HCT116 (cell line): ENCODE measurements at regions not wholly inside any gene's neighbourhood (a gene's known extent, or its start where the extent isn't known, plus 50 kb on each side); places are given as distances from the start of the nearest gene placed in this dataset.

Experiments used
- ATAC-seq: fragments of 200-7000 bp; cut with Tn5 transposase; 2 replicates; pipeline ENCODE4 v1.9.1; 2020; ENCODE audit warnings: mild to moderate bottlenecking, moderate library complexity
- BruUV-seq: library from RNA; stranded (reverse); fragments of 400-500 nt; replicated peaks from 2 replicates; lab custom pipeline; 2021; lab: Mats Ljungman, UMichigan
- CTCF ChIA-PET: fragments of 300-600 bp; sonication (Branson Sonifier 250); formaldehyde crosslinking; loops from one replicate; lab custom pipeline; 2021; ENCODE audit warnings: antibody characterized with exemption; lab: Charles Lee
- POLR2A ChIA-PET: fragments of 300-600, 350-600 bp; sonication (Branson Sonifier 250); formaldehyde crosslinking; loops from one replicate; lab custom pipeline; 2021; ENCODE audit warnings: antibody characterized with exemption; lab: Charles Lee
- RAD21 ChIA-PET, 2 experiments: fragments of 300-600 bp; sonication (Branson Sonifier 250); formaldehyde crosslinking; loops; one replicate each; lab custom pipeline; 2023; ENCODE audit warnings: low total read pairs in 2 of 2; ENCODE audit not compliant: uncharacterized antibody in 2 of 2, unreplicated experiment in 2 of 2, low non-redundant PET in 1 of 2; lab: Charles Lee
- DNase-seq: peaks from one replicate; pipeline ENCODE4 v3.0.0-alpha.2; 2010; ENCODE audit warnings: low read depth, low spot score
- H2AFZ ChIP-seq: fragments of 200-600 bp; shearing (Covaris generic), sonication (generic); 2 replicates; pipeline ENCODE4 v1.6.1; 2017; ENCODE audit warnings: low read depth, mixed run types, mixed read lengths, antibody characterized with exemption, low read length; ENCODE audit not compliant: poor library complexity, severe bottlenecking
- H3K27ac ChIP-seq: 2 replicates; pipeline ENCODE4 v1.5.1; 2012; ENCODE audit warnings: low read depth, low read length
- H3K27me3 ChIP-seq: fragments of 200-600 bp; sonication (generic); 2 replicates; pipeline ENCODE4 v1.6.1; 2016; ENCODE audit warnings: mixed run types, low read length, mixed read lengths; ENCODE audit not compliant: insufficient read depth
- H3K36me3 ChIP-seq, 2 experiments: fragments of 200-500 bp in 1 of 2; fragments of 200-600 bp in 1 of 2; sonication (Bioruptor generic) in 1 of 2; sonication (generic) in 1 of 2; 2 replicates each; pipeline versions ENCODE4 v1.5.1 to v1.6.1; 2014 to 2016; ENCODE audit warnings: low read length in 2 of 2, inconsistent platforms in 1 of 2, mixed read lengths in 1 of 2, mixed run types in 1 of 2; ENCODE audit not compliant: insufficient read depth in 2 of 2, control insufficient read depth in 1 of 2
- H3K4me1 ChIP-seq, 2 experiments: fragments of 200-600 bp in 1 of 2; sonication (generic) in 1 of 2; 2 replicates each; pipeline versions ENCODE4 v1.5.1 to v1.6.1; 2012 to 2017; ENCODE audit warnings: low read length in 2 of 2, inconsistent platforms in 1 of 2, mild to moderate bottlenecking in 1 of 2, mixed read lengths in 1 of 2, mixed run types in 1 of 2, moderate library complexity in 1 of 2; ENCODE audit not compliant: insufficient read depth in 2 of 2, control insufficient read depth in 1 of 2
- H3K4me2 ChIP-seq: fragments of 200-600 bp; sonication (generic); 2 replicates; pipeline ENCODE4 v1.6.1; 2017; ENCODE audit warnings: mixed run types, low read length, mixed read lengths
- H3K4me3 ChIP-seq, 2 experiments: fragments of 200-600 bp in 1 of 2; sonication (generic) in 1 of 2; replicated peaks in 1 of 2; 2 replicates each; pipeline ENCODE4 v1.5.1; 2011 to 2016; ENCODE audit warnings: low read length in 2 of 2, control low read depth in 1 of 2, low read depth in 1 of 2, mild to moderate bottlenecking in 1 of 2, mixed read lengths in 1 of 2, mixed run types in 1 of 2
- H3K79me2 ChIP-seq: fragments of 200-600 bp; sonication (generic); 2 replicates; pipeline ENCODE4 v1.6.1; 2017; ENCODE audit warnings: mild to moderate bottlenecking, mixed run types, low read length, moderate library complexity, mixed read lengths; ENCODE audit not compliant: insufficient read depth
- H3K9ac ChIP-seq: fragments of 200-600 bp; sonication (generic); 2 replicates; pipeline ENCODE4 v1.6.1; 2016; ENCODE audit warnings: low read length, mixed read lengths
- H3K9me2 ChIP-seq: fragments of 200-600 bp; sonication (generic), shearing (Covaris generic); 2 replicates; pipeline ENCODE4 v1.6.1; 2017; ENCODE audit warnings: mixed run types, mild to moderate bottlenecking, moderate library complexity; ENCODE audit not compliant: insufficient read depth
- H3K9me3 ChIP-seq, 2 experiments: fragments of 200-500 bp in 1 of 2; fragments of 200-600 bp in 1 of 2; sonication (Bioruptor generic) in 1 of 2; sonication (generic) in 1 of 2; 2 replicates each; pipeline ENCODE4 v1.6.1; 2014 to 2017; ENCODE audit warnings: low read length in 2 of 2, mixed read lengths in 2 of 2, inconsistent platforms in 1 of 2, low read depth in 1 of 2, mild to moderate bottlenecking in 1 of 2, mixed run types in 1 of 2, moderate library complexity in 1 of 2; ENCODE audit not compliant: control insufficient read depth in 1 of 2, insufficient read depth in 1 of 2
- H4K20me1 ChIP-seq: fragments of 200-600 bp; sonication (generic), shearing (Covaris generic); 2 replicates; pipeline ENCODE4 v1.6.1; 2017; ENCODE audit warnings: mixed run types, mild to moderate bottlenecking, moderate library complexity; ENCODE audit not compliant: insufficient read depth
- CTCF ChIP-seq, 3 experiments: fragments of 200-600 bp in 1 of 3; sonication (generic) in 1 of 3; IDR thresholded peaks in 2 of 3; conservative IDR thresholded peaks in 1 of 3; 2 replicates each; pipeline ENCODE4 v1.5.1; 2012 to 2017; ENCODE audit warnings: low read depth in 2 of 3, low read length in 2 of 3, antibody characterized with exemption in 1 of 3, borderline replicate concordance in 1 of 3, control low read depth in 1 of 3, mild to moderate bottlenecking in 1 of 3, mixed read lengths in 1 of 3, mixed run types in 1 of 3, moderate library complexity in 1 of 3; ENCODE audit not compliant: insufficient read depth in 1 of 3
- EZH2phosphoT487 ChIP-seq: fragments of 200-600 bp; IDR thresholded peaks from 2 replicates; pipeline ENCODE4 v1.6.1; 2018; ENCODE audit warnings: antibody characterized with exemption, borderline replicate concordance
- POLR2A ChIP-seq: IDR thresholded peaks from 2 replicates; pipeline ENCODE4 v1.7.0; 2011; ENCODE audit warnings: borderline replicate concordance; ENCODE audit not compliant: insufficient read depth, insufficient read length; ENCODE audit errors: extremely low read depth
- RAD21 ChIP-seq: IDR thresholded peaks from 2 replicates; pipeline ENCODE4 v1.6.1; 2012; ENCODE audit warnings: low read depth, mild to moderate bottlenecking
- REST ChIP-seq: IDR thresholded peaks from 2 replicates; pipeline ENCODE4 v1.6.1; 2012; ENCODE audit warnings: low read depth
- YY1 ChIP-seq: IDR thresholded peaks from 2 replicates; pipeline ENCODE4 v1.6.1; 2011; ENCODE audit warnings: low read length, low read depth, moderate library complexity, mild to moderate bottlenecking; ENCODE audit not compliant: insufficient replicate concordance; ENCODE audit errors: extremely low read depth
- ZFX ChIP-seq: fragments of 450-650 bp; IDR thresholded peaks from 2 replicates; pipeline ENCODE4 v1.6.1; 2017
- intact Hi-C: fragments of 100-400 bp; cut with micrococcal nuclease; formaldehyde crosslinking; loops from 2 replicates; pipeline ENCODE4 v1.10.0; 2022

GRCh38 chr6:143575440-143575839 lies 63.9 kb upstream of the FUCA2 start:
- no peak overlapping the region for H2AFZ ChIP-seq
- TF ChIP-seq YY1 (no peak), REST (no peak), RAD21 (peak; percentile 92), CTCF (IDR thresholded peaks at IDR 0.05 in 2 of 3, conservative IDR thresholded peaks at IDR 0.05 in 1 of 3; ENCODE audit: borderline replicate concordance in 1 of 3, insufficient read depth in 1 of 3, low read depth in 2 of 3, low read length in 2 of 3) (peak; percentile 71 to 90 (median 78)), ZFX (no peak), EZH2phosphoT487 (no peak), POLR2A (no peak)
- no peaks in the 10 kb centered on the region for H3K79me2 ChIP-seq
- BruUV-seq: no TSS peak
- H3K4me2 ChIP-seq: no peak overlapping the region
- ATAC-seq: peak; percentile 91
- ChIA-PET CTCF (interaction anchor here (0.6 to 3.0 kb wide), 30 partner anchors 10 to 1101 kb away, joined by 3 to 58 read pairs (median 4); partner anchors contain the start of genes LTV1 and PLAGL1), RAD21 (interaction anchor here (0.6 to 1.8 kb wide), 8 partner anchors 267 to 907 kb away, joined by 3 to 20 read pairs (median 6); partner anchors contain the start of gene LTV1 (in 2 of the 2)), POLR2A (no interaction called here)
- no peaks in the 10 kb centered on the region for H4K20me1 ChIP-seq
- H3K9me2 ChIP-seq: no peaks in the 10 kb centered on the region
- H3K4me3 ChIP-seq: no peak overlapping the region
- H3K36me3 ChIP-seq: no peaks in the 10 kb centered on the region
- DNase-seq: peak; percentile 73
- H3K27me3 ChIP-seq: no peaks in the 10 kb centered on the region
- H3K4me1 ChIP-seq: no peaks in the 10 kb centered on the region
- intact Hi-C loops: loop anchor here (1.0 to 5.0 kb wide), 5 partner anchors 267 to 907 kb away; partner anchors contain the start of gene LTV1
- H3K9ac ChIP-seq: no peak overlapping the region
- H3K27ac ChIP-seq: no peak overlapping the region
- H3K9me3 ChIP-seq: no peaks in the 10 kb centered on the region
